ENCODE measurements at regions not wholly inside any gene's neighbourhood (a gene's known extent, or its start where the extent isn't known, plus 50 kb on each side); places are given as distances from the start of the nearest gene placed in this dataset.

DNA sequence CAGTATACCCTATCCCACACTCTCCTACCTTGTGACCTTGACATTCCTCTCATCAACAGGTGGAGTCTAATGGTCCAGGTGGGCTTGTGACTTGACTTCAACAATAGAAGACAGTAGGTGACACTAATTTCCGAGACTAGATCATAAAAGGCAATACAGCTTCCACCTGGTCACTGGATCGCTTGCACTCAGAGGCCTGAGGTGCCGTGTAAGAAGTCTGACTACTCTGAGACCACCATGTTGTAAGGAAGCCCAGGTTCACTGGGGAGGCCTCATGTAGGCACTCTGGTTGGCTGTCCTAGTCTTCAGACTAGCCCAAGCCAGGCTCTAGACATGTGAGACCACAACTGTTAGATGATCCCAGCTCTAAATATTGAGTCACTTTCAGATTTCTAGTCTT, 370.4 kb downstream of the MID1IP1 start:
- H3K4me1 ChIP-seq (ENCODE audit: control insufficient read depth in 1 of 2, low read depth in 2 of 2) = peaks cover 0 to 5% of the 10 kb centered on the region in 2 donors
- no peaks in the 10 kb centered on the region for H3K9me3 ChIP-seq
- no peak overlapping the region for H3K4me3 ChIP-seq
- ATAC-seq (ENCODE audit: insufficient number of reproducible peaks, low FRiP score, low read depth) = no peak
- no peaks in the 10 kb centered on the region for H3K27me3 ChIP-seq (replicated peaks; ENCODE audit: insufficient read depth)
- no peak for DNase-seq (ENCODE audit: low spot score)
- TF ChIP-seq, protein P1, sequence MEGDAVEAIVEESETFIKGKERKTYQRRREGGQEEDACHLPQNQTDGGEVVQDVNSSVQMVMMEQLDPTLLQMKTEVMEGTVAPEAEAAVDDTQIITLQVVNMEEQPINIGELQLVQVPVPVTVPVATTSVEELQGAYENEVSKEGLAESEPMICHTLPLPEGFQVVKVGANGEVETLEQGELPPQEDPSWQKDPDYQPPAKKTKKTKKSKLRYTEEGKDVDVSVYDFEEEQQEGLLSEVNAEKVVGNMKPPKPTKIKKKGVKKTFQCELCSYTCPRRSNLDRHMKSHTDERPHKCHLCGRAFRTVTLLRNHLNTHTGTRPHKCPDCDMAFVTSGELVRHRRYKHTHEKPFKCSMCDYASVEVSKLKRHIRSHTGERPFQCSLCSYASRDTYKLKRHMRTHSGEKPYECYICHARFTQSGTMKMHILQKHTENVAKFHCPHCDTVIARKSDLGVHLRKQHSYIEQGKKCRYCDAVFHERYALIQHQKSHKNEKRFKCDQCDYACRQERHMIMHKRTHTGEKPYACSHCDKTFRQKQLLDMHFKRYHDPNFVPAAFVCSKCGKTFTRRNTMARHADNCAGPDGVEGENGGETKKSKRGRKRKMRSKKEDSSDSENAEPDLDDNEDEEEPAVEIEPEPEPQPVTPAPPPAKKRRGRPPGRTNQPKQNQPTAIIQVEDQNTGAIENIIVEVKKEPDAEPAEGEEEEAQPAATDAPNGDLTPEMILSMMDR (IDR thresholded peaks at IDR 0.05) = no peak
- H3K36me3 ChIP-seq = no peaks in the 10 kb centered on the region
- H3K27ac ChIP-seq = no peak overlapping the region

DNA sequence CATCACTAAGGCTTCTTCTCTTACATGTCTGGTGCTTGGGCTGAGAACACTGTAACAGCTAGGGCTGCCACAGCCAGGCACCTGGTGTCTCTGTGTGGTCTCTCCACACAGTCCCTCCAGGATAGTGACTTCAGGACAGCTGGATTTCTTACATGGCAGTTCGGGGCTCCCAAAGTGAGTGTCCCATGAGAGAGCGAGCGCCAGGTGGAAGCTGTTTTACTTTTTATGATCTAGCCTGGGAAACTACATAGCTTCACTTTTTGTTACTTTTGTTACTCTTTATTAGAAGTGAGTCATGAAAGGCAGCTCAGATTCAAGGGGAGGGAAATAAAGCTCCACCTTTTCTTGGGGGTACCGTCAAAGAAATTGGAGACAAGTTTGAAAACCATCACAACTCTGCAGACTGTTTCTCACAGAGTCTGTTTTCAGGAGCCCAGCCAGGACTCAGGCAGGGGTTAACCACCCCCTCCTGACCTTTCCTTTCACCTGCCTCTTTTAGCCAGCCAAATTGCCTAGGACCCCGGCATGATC, 373.0 kb downstream of the MID1IP1 start:
- H3K4me3 ChIP-seq = peak overlapping the region; percentile 51
- ATAC-seq (ENCODE audit: insufficient number of reproducible peaks, low FRiP score, low read depth) = no peak
- H3K27ac ChIP-seq = no peak overlapping the region

DNA sequence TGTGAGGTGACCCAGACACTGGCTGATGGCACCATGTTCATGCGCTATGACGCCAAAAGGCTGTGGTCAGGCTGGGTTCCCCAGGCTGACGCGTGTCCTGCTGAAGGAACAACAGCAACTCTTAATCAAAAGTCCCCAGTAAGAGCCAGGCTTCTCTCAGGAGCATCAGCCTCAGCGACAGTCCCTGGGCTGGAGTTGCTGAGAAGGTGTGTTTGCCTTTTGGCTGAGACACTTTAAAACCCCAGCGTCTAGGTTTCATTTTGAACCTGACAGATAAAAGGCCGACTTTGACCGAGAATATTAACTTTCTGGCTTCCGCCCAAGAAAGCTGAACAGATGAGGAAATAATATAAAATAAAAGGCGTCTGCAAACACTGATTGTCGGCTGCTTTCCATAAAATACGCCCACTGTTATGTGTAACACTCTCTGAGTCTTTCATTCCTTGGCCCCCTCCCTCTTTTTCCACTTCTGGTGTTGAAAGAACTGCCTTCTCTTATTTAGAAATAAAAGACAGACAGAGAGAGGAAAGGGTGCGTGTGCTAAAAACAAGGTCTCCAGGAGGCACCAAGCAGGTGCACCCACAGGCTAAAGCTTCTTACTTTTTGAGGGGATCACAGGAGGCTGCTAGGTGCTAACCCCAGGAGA, 373.6 kb downstream of the MID1IP1 start:
- Histone ChIP-seq H3K27ac (no peak overlapping the region), H3K27me3 (replicated peaks; ENCODE audit: insufficient read depth) (no peaks in the 10 kb centered on the region), H3K36me3 (no peaks in the 10 kb centered on the region), H3K4me3 (peak overlapping the region; percentile 51), H3K9me3 (no peaks in the 10 kb centered on the region), H3K4me1 (ENCODE audit: control insufficient read depth in 1 of 2, low read depth in 2 of 2) (peaks cover 0 to 5% of the 10 kb centered on the region in 2 donors)
- DNase-seq (ENCODE audit: low spot score) = no peak
- TF ChIP-seq, protein P1 (IDR thresholded peaks at IDR 0.05) = no peak
- ATAC-seq (ENCODE audit: insufficient number of reproducible peaks, low FRiP score, low read depth) = no peak

More for the DNA sequence above, 373.0 kb downstream of the MID1IP1 start:
- TF ChIP-seq, protein P1 (IDR thresholded peaks at IDR 0.05) = no peak
- no peaks in the 10 kb centered on the region for H3K27me3 ChIP-seq (replicated peaks; ENCODE audit: insufficient read depth)
- no peaks in the 10 kb centered on the region for H3K9me3 ChIP-seq
- no peaks in the 10 kb centered on the region for H3K36me3 ChIP-seq
- peaks cover 0 to 5% of the 10 kb centered on the region in 2 donors for H3K4me1 ChIP-seq (ENCODE audit: control insufficient read depth in 1 of 2, low read depth in 2 of 2)
- no peak for DNase-seq (ENCODE audit: low spot score)

DNA sequence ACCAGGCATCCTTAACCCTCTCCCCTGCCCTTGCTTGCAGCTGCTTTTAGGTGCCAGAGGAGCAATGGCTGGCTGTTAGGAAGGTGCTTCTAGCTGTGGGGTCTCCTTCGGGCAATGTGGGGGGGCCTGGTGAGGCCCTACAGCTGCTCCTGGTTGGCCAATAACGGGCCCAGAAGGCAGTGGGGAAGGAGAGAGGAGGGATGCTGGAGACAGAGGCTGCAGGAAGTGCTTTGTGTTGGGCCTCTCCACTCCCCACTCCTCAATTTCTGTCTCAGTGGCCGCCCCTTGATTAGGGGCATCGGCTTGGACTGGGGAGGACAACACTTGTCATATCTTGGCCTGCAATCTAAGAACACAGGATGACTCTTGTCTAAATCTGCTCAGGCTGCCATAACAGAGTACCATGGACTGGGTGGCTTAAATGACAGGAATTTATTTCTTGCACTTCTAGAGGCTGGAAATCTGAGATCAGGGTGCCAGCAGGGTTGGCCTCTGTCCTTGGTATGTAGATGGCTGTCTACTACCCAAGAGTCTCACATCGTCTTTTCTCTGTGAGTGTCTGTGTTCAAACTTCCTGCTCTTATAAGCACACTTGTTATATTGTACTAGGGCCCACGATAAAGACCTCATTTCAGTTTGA, 374.3 kb downstream of the MID1IP1 start:
- no peak for ATAC-seq (ENCODE audit: insufficient number of reproducible peaks, low FRiP score, low read depth)
- TF ChIP-seq, protein P1 (IDR thresholded peaks at IDR 0.05) = no peak
- no peaks in the 10 kb centered on the region for H3K36me3 ChIP-seq
- no peak for DNase-seq (ENCODE audit: low spot score)
- peaks cover 0 to 5% of the 10 kb centered on the region in 2 donors for H3K4me1 ChIP-seq (ENCODE audit: control insufficient read depth in 1 of 2, low read depth in 2 of 2)
- H3K27me3 ChIP-seq (replicated peaks; ENCODE audit: insufficient read depth) = no peaks in the 10 kb centered on the region
- H3K9me3 ChIP-seq = no peaks in the 10 kb centered on the region
- H3K4me3 ChIP-seq = no peak overlapping the region
- H3K27ac ChIP-seq = no peak overlapping the region

DNA sequence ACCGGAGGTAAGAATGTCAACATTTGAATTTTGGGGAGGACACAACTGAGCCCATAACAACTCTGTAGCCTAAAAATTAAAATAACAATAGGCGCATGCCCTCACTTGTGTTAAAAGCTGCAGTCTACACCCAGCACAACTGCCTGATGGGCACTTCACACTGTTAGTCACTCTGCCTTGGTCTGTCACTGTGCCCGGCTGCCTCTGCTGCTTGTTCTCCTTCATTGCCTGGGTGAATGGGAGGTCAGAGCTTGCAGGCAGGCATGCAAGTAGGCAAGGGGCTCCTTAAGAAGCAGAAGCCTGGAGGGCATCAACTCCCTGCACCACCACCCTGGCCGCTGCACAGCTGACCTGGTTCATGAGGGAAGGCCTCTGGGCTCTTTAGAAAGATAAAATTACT, 374.8 kb downstream of the MID1IP1 start:
- DNase-seq (ENCODE audit: low spot score) (no peak), ATAC-seq (ENCODE audit: insufficient number of reproducible peaks, low FRiP score, low read depth) (no peak)
- H3K36me3 ChIP-seq = no peaks in the 10 kb centered on the region
- TF ChIP-seq, protein P1 (IDR thresholded peaks at IDR 0.05) = no peak
- peaks cover 0 to 5% of the 10 kb centered on the region in 2 donors for H3K4me1 ChIP-seq (ENCODE audit: control insufficient read depth in 1 of 2, low read depth in 2 of 2)
- H3K4me3 ChIP-seq = no peak overlapping the region
- no peaks in the 10 kb centered on the region for H3K9me3 ChIP-seq
- no peaks in the 10 kb centered on the region for H3K27me3 ChIP-seq (replicated peaks; ENCODE audit: insufficient read depth)
- no peak overlapping the region for H3K27ac ChIP-seq
